HG03460 (cell line): ENCODE measurements at regions not wholly inside any gene's neighbourhood (a gene's known extent, or its start where the extent isn't known, plus 50 kb on each side); places are given as distances from the start of the nearest gene placed in this dataset.
"Not testable (repeated sequence)": the region's sequence is repeated elsewhere in the genome, so short reads cannot be mapped to it uniquely, and the experiment has no call there.

Source experiments
- ATAC-seq: cut with Tn5 transposase; IDR thresholded peaks from one replicate; pipeline ENCODE4 v1.9.1; 2021; ENCODE audit not compliant: unreplicated experiment

GRCh38 chr10:58068809-58069208 lies 198.9 kb downstream of the IPMK start:
- ATAC-seq, result no peak

- ATAC-seq, result no peak
Measured at GRCh38 chr10:58066979-58067378, 200.7 kb downstream of the IPMK start.

GRCh38 chr10:58066126-58066525 lies 201.6 kb downstream of the IPMK start:
- ATAC-seq, result no peak

GRCh38 chr10:58065529-58065815 lies 202.2 kb downstream of the IPMK start:
- no peak for ATAC-seq

- no peak for ATAC-seq
Measured at GRCh38 chr10:58064714-58065528, 202.8 kb downstream of the IPMK start.

- no peak for ATAC-seq
Measured at GRCh38 chr10:58063861-58064480, 203.7 kb downstream of the IPMK start.

GRCh38 chr10:58058683-58059082 lies 209.0 kb downstream of the IPMK start:
- not testable (repeated sequence) for ATAC-seq

GRCh38 chr10:58054881-58055280 lies 212.8 kb downstream of the IPMK start:
- ATAC-seq, result no peak

- no peak for ATAC-seq
Measured at GRCh38 chr10:58052772-58053171, 214.9 kb downstream of the IPMK start.

- ATAC-seq, result no peak
Measured at GRCh38 chr10:58050575-58050974, 217.1 kb downstream of the IPMK start.

- no peak for ATAC-seq
Measured at GRCh38 chr10:58048936-58049335, 218.8 kb downstream of the IPMK start.

- ATAC-seq, result no peak
Measured at GRCh38 chr10:58044072-58044471, 223.6 kb downstream of the IPMK start.

GRCh38 chr10:58041901-58042300 lies 225.8 kb downstream of the IPMK start:
- no peak for ATAC-seq

- no peak for ATAC-seq
Measured at GRCh38 chr10:58030208-58030607, 237.5 kb downstream of the IPMK start.

GRCh38 chr10:58028597-58029366 lies 238.9 kb downstream of the IPMK start:
- no peak for ATAC-seq

- ATAC-seq, result no peak
Measured at GRCh38 chr10:58027426-58027825, 240.3 kb downstream of the IPMK start.

GRCh38 chr10:58026036-58026435 lies 241.7 kb downstream of the IPMK start:
- ATAC-seq, result no peak

- ATAC-seq, result peak; percentile 66
Measured at GRCh38 chr10:58023341-58024073, 244.2 kb downstream of the IPMK start.

GRCh38 chr10:58019863-58020537 lies 247.7 kb downstream of the IPMK start:
- peak; percentile 58 for ATAC-seq

- no peak for ATAC-seq
Measured at GRCh38 chr10:58017719-58018367, 249.9 kb downstream of the IPMK start.
